Nephron progenitor cell (in vitro differentiated cells): ENCODE measurements at regions not wholly inside any gene's neighbourhood (a gene's known extent, or its start where the extent isn't known, plus 50 kb on each side); places are given as distances from the start of the nearest gene placed in this dataset.

Experiments used
- DNase-seq: peaks from one replicate; pipeline ENCODE4 v3.0.0; 2021
- H3K27ac Mint-ChIP-seq: 2 replicates; pipeline ENCODE4 v1.8.0; 2021; ENCODE audit warnings: mild to moderate bottlenecking, moderate library complexity, mixed read lengths
- H3K27me3 Mint-ChIP-seq: 2 replicates; pipeline ENCODE4 v1.8.0; 2021; ENCODE audit warnings: mild to moderate bottlenecking, low read depth, mixed read lengths; ENCODE audit not compliant: poor library complexity
- H3K36me3 Mint-ChIP-seq: 2 replicates; pipeline ENCODE4 v1.8.0; 2021; ENCODE audit warnings: low read depth, mixed read lengths
- H3K4me1 Mint-ChIP-seq: 2 replicates; pipeline ENCODE4 v1.8.0; 2021; ENCODE audit warnings: mixed read lengths
- H3K4me3 Mint-ChIP-seq: 2 replicates; pipeline ENCODE4 v1.8.0; 2021; ENCODE audit warnings: mild to moderate bottlenecking, moderate library complexity, mixed read lengths
- H3K9me3 Mint-ChIP-seq: 2 replicates; pipeline ENCODE4 v1.8.0; 2021; ENCODE audit warnings: mild to moderate bottlenecking, moderate library complexity, mixed read lengths
- CTCF ChIP-seq: fragments of 200-600 bp; sonication (generic); IDR thresholded peaks from 2 replicates; pipeline ENCODE4 v1.5.0; 2021; ENCODE audit warnings: antibody characterized with exemption

GRCh38 chr4:31955346-31955745 is 1235.2 kb downstream of the PCDH7 start:
- no peak for DNase-seq
- no peak overlapping the region for H3K4me3 Mint-ChIP-seq
- TF ChIP-seq CTCF = no peak
- no peak overlapping the region for H3K27ac Mint-ChIP-seq
- H3K9me3 Mint-ChIP-seq = no peaks in the 10 kb centered on the region
- no peaks in the 10 kb centered on the region for H3K36me3 Mint-ChIP-seq
- H3K4me1 Mint-ChIP-seq = no peaks in the 10 kb centered on the region
- no peaks in the 10 kb centered on the region for H3K27me3 Mint-ChIP-seq

- H3K9me3 Mint-ChIP-seq = no peaks in the 10 kb centered on the region
- DNase-seq = no peak
- H3K27ac Mint-ChIP-seq = no peak overlapping the region
- no peak for TF ChIP-seq CTCF
- no peaks in the 10 kb centered on the region for H3K36me3 Mint-ChIP-seq
- H3K27me3 Mint-ChIP-seq = no peaks in the 10 kb centered on the region
- no peaks in the 10 kb centered on the region for H3K4me1 Mint-ChIP-seq
- no peak overlapping the region for H3K4me3 Mint-ChIP-seq
Measured at GRCh38 chr4:31959972-31960371, 1239.8 kb downstream of the PCDH7 start.

GRCh38 chr4:31964685-31965084 is 1244.5 kb downstream of the PCDH7 start:
- H3K4me3 Mint-ChIP-seq = no peak overlapping the region
- DNase-seq = no peak
- H3K36me3 Mint-ChIP-seq = no peaks in the 10 kb centered on the region
- H3K27me3 Mint-ChIP-seq = no peaks in the 10 kb centered on the region
- H3K9me3 Mint-ChIP-seq = peaks cover 4% of the 10 kb centered on the region
- TF ChIP-seq CTCF = no peak
- no peak overlapping the region for H3K27ac Mint-ChIP-seq
- H3K4me1 Mint-ChIP-seq = no peaks in the 10 kb centered on the region

- peaks cover 4% of the 10 kb centered on the region for H3K9me3 Mint-ChIP-seq
- H3K27ac Mint-ChIP-seq = no peak overlapping the region
- no peaks in the 10 kb centered on the region for H3K4me1 Mint-ChIP-seq
- no peak overlapping the region for H3K4me3 Mint-ChIP-seq
- no peaks in the 10 kb centered on the region for H3K36me3 Mint-ChIP-seq
- no peak for DNase-seq
- H3K27me3 Mint-ChIP-seq = no peaks in the 10 kb centered on the region
- no peak for TF ChIP-seq CTCF
Measured at GRCh38 chr4:31968842-31969241, 1248.7 kb downstream of the PCDH7 start.

GRCh38 chr4:31974490-31975002 is 1254.4 kb downstream of the PCDH7 start:
- no peaks in the 10 kb centered on the region for H3K36me3 Mint-ChIP-seq

More at GRCh38 chr4:31974490-31975002, 1254.4 kb downstream of the PCDH7 start:
- no peaks in the 10 kb centered on the region for H3K9me3 Mint-ChIP-seq
- no peaks in the 10 kb centered on the region for H3K4me1 Mint-ChIP-seq
- no peak overlapping the region for H3K4me3 Mint-ChIP-seq
- DNase-seq = no peak
- TF ChIP-seq CTCF = no peak
- H3K27ac Mint-ChIP-seq = no peak overlapping the region
- no peaks in the 10 kb centered on the region for H3K27me3 Mint-ChIP-seq
